NCI-H1417 (cell line): ENCODE measurements at regions not wholly inside any gene's neighbourhood (a gene's known extent, or its start where the extent isn't known, plus 50 kb on each side); places are given as distances from the start of the nearest gene placed in this dataset.

Experiments used
- DNase-seq, 3 experiments: peaks; one replicate each; lab custom pipeline; 2025; lab: John Stamatoyannopoulos, UW

GRCh38 chr3:150165396-150166094 is 194.8 kb upstream of the PFN2 start:
- DNase-seq, result no peak

DNA sequence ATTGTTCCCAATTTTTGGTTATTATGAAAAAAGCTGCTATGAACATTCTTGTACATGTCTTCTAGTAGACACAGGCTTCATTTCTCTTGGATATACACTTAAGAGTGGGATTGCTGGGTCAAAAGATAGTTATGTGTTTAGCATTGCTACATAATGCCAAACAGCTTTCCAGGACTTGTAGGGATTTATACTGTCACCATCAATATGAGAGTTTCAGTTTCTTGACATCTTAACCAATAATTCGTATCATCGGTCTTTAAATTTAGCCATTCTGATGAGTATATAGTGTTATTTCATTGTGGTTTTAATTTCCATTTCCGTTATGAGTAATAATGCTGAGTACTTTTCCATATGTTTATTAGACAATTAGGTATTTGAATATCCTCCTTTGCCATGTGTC is 190.3 kb upstream of the PFN2 start:
- DNase-seq, result no peak

DNA sequence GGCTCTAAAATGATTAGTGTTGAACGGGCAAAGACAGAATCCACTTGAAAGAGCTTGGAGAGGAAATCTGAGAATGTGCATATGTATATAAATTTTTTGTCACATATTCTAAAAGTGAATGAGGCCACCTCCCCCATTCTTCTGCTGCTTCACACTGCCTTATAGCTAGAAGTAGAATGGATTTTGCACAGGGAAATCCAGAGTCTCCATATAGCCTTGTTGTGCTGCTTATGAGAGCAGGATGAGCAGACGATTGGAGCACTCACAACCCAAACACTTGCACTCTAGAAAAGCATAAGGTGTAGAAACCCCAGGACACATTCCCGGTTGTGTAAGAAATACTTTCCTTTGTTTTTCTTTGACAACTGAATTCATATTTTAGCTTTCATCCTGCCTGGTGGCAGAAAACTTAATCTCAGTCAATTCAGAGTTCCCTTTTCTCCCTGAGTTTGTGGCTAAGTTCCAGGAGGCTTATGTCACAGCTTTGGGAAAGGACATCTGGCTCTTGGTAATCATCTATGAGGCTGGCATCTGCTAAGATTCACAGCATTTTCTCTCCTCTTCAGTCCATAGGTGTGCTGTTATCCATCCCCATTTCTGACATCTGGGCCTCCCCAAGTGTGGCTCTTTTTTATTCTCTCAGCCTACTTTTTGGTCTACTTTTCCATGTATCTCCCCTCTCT is 188.4 kb upstream of the PFN2 start:
- DNase-seq, result no peak

- no peak for DNase-seq
Measured at GRCh38 chr3:150152567-150152966, 181.9 kb upstream of the PFN2 start.

DNA sequence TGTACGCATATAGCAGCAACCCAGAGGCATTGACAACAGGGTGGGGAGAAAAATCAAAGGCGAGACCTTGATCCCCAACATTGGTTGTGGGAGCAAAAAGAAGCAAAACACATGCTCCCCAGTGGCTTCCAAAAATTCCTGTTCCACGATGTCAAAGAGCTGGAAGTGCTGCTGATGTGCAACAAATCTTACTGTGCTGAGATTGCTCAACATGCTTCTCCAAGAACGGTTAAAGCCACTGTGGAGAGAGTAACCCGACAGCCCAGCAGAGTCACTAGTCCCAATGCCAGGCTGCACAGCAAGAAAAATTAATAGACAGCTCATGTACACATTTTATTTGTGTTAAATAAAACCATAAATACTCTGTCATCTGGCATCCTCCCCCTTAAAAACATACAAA is 179.9 kb upstream of the PFN2 start:
- DNase-seq, result no peak

DNA sequence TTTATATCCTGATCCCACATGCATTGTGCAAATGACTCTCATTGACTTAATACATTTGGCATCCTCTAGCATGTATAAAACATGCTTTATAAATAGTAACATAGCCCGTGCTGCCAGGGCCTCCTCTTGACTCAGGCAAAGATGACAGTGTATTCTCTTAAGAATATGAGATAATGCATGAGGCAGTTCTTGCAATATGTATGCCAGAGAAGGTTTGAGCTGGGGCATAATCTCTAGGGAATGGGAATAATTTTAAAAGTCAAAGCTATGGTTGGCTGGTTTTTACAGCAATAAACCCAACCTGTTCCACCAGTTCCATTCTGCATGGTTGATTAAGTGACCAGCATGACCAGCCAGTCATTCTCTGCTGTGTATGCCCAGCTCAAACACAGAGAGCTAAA is 179.0 kb upstream of the PFN2 start:
- DNase-seq, result peak; percentile 35 to 85 (median 76)

DNA sequence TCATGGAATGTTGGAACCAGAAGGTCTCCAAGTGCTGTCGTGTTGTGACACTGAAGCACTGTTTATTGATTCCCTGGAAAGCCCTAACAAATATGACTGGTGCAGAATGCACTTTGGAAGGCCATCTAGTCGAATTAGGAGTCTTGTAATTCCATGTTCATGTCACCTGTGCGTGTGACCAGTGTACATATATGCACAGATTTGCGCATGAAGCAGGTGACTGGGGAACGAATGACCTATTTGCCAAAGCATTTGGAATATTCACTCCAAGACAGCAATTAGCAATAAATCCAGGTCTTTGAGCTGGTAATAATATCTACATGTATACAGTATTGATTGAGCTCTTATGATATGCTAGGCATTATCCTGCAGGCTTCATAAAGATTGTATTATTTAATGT is 177.5 kb upstream of the PFN2 start:
- DNase-seq, result no peak

GRCh38 chr3:150147776-150148175 is 177.1 kb upstream of the PFN2 start:
- DNase-seq, result peak in 1 of 3 experiments; percentile 26

DNA sequence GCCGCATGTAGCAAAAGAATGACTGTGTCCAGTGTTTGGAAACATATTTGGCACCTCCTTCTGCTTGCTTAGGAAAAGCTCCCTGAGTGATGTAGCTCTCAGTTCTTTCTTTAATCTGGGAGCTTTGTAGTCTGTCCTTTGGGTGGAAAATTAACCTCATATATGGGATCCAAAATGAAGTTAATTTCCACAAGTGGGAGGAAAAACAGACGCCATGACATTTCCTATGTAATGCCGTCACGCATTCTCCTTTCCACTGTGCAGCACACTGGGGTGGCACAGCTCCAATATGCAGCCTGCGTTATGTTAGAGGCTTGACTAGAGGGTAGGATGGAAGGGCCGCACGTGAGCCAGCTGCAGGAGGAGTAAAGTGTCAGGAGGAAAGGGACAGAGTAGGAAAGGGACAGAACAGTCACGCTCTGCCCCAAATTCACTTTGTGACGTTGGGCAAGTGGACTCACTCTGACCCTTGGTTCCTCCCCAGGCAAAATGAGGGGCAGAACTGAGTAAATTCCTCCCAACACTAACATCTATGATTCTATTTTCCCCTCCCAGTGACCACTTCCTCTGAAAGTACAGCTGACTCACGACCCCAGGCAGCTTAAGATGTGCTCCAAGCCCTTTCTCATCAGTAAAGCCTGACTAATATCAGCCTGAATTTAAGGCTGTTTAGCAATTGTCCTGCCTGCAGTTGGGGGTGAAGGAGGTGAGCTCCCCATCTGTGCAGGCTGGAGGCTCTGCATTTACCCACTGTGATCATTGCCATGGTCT is 176.5 kb upstream of the PFN2 start:
- DNase-seq, result no peak

- no peak for DNase-seq
Measured at GRCh38 chr3:150145659-150146058, 175.0 kb upstream of the PFN2 start.

DNA sequence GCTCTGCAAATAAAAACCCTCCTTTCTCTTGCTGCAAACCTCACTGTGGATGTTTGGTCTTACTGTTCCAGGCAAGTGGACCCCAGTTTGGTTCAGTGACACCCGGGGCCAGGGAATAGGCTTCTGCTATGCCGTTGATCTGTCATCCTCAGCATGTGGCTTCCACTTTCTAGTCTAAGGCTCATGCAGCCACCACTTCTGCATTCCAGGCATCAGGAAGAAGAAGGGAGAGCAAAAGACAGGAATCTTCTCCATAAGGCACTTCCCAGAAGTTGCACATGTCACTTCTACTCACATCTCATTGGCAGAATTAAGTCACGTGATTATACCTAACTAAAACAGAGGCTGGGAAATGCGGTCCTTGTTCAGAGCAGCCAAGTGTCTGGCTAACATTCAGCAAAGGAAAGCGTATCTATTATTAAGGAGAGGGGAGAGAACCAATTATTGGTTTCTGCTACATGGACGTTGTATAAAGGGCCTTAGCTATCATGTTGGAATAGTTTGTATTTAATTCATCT is 173.6 kb upstream of the PFN2 start:
- no peak for DNase-seq

- no peak for DNase-seq
Measured at GRCh38 chr3:150142936-150143335, 172.2 kb upstream of the PFN2 start.

DNA sequence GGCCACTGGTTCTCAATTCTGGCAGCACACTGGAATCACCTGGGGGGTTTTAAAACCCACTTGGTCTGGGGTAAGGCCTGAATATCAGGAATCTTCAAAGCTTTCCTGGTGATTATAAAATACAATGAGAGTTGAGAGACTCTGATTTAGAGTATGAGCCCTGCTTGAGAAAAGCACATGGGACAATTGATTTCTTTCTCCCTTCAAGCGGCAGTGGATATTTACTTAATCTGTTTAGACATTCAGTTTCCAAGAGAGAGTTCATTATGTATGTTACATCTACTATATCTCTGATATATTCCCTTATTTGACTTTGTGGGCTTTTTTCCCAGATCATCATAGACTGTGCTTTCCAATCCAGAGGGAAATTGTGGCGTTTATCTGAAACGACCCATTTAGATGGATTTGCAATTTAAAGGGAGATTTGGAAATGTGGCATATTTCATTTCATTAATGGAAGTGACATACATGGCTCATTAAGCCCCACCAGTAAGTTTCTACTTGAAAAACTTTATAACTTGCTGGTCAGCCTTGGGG is 171.2 kb upstream of the PFN2 start:
- no peak for DNase-seq

DNA sequence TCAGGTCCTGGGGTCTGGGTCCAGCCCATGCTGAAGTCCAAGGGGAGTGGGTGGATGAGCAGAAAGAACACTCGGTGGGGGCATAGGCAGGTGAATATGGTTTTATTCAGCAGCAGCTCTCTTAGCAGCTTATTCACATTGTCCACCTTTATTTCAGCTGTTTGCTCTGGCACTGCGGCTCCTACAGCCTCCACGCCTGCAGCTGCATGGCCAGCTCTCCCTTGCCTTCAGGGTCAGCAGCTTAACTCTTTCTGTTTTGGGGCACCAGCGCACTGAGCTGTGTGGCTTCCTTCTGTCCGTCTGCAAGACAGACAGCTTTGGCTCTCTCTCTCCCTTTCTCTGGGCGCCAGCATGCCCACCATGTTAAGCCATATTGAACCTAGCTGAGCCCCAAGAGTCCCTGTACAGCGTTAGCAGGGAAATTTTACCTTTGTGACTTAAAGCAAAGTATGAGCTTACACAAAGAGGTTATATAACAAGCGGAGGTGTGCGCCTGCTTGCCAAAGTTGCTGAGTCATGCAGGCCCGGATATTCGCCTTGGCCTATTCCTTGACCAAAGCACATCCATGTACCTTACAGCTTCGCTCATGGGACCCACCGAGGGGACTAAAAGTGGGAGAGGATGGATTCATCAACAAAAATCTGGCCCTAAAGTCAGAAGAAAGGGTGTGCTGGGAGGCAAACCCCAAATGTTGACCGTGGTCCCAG is 170.1 kb upstream of the PFN2 start:
- DNase-seq, result no peak

DNA sequence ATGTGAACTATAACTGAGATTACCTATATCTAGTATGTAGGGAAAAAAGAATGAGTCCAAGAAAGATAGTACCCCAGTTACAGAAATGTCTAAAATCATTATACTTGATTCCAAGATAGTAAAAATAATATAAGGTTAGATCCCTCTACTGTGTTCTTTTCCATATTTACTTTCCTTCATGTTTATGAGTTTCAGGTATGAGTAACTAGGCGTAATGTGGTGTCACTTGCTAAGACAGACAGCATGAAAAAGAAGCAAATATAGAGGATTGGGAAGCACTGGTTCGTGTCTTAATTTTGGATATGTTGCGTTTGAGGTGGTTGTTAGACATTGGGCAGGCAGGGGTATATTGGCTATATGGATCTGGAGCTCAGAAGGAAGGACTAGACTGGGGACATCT is 168.1 kb upstream of the PFN2 start:
- DNase-seq, result no peak

GRCh38 chr3:150136242-150136641 is 165.5 kb upstream of the PFN2 start:
- DNase-seq, result no peak

DNA sequence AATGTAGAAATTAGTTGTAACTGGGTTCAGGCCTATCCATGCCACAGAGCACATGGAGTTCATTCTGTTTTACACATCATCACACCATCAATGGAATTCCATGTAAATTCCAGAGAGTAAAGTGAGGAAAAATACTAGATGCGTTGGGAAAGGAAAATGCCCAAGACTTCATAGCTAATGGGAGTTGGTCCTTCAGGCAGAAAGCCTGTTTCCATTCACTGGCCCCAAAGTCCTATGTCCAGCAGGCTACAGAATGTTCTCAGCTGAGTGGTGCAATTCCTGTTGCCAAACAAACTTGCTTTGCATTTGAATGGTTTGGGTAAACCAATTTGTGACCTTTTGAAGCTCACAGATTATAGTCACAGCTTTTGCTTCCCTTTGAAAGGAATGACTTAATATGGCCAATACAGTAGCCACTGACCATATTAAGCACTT is 164.6 kb upstream of the PFN2 start:
- no peak for DNase-seq

DNA sequence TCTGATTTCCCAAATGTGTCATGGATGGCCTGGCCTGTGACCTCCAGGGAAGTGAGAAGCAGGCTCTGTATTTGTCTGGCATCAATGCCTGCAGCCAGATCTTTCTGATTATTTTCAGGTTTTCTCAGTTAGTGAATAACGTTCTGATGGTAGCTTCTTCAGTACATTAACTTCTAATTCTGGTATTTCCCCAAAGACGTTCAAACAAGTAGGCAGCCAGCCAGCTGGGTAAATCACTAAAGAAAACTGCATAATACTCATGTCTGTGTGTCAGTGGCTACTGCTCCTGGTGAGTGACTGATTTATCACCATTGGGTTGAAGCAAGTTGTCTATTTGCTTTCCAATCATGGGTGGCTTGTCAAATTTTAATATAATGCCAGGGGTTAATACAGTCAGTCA is 162.6 kb upstream of the PFN2 start:
- DNase-seq, result no peak

GRCh38 chr3:150132101-150132749 is 161.5 kb upstream of the PFN2 start:
- DNase-seq, result no peak

DNA sequence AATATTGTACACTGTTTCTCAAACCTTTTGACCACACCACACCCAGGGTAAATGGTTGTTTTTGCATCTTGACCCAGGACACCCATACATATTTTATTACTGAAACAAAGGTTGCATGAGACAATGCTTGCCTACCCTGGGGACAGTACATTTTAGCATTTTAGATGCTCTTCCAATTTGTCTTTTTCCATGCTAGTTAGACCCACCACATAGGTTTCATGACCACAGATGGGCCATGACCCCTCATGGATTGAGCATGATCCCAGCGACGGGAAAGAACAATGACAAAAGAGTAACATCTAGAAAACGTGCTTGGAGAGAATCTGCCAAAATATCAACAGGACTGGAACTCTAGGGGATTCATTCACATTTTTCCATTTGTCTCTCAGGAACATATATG is 161.0 kb upstream of the PFN2 start:
- DNase-seq, result no peak

GRCh38 chr3:150130404-150131100 is 159.9 kb upstream of the PFN2 start:
- DNase-seq, result peak; percentile 40 to 78 (median 61)
